GM20000 (cell line): ENCODE measurements at regions not wholly inside any gene's neighbourhood (a gene's known extent, or its start where the extent isn't known, plus 50 kb on each side); places are given as distances from the start of the nearest gene placed in this dataset.

ENCODE experiments used
- DNase-seq: peaks from one replicate; pipeline ENCODE4 v3.0.0; 2012; ENCODE audit warnings: low spot score
- CTCF ChIP-seq: IDR thresholded peaks from 2 replicates; pipeline ENCODE4 v1.5.1; 2012; ENCODE audit warnings: mild to moderate bottlenecking, control low read depth; ENCODE audit errors: extremely low read depth, missing control alignments

DNA sequence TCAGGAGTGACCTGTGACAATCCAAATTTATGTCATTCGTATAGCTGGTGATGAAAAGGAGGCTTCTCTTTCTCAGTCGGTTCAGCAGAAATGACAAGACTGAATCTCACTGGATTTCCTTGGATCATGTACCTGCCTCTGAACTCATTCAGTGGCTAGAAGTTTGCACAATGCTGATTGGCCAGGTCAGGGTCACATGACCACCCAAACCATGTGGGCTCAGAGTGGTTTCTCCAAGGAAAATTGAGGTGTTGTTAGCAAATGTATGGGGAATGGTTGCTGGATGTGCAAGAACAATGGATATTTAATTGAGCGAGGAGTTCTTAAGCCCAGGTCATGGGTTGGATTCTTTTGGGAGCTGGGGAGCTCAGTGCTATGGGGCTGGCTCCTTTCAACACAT is 227.5 kb downstream of the AACS start:
- DNase-seq: no peak
- TF ChIP-seq CTCF: no peak

GRCh38 chr12:125295550-125295949 is 230.3 kb downstream of the AACS start:
- DNase-seq: no peak

GRCh38 chr12:125296701-125297100 is 231.5 kb downstream of the AACS start:
- no peak for DNase-seq
- TF ChIP-seq CTCF: no peak

More at GRCh38 chr12:125295550-125295949, 230.3 kb downstream of the AACS start:
- TF ChIP-seq CTCF: no peak

DNA sequence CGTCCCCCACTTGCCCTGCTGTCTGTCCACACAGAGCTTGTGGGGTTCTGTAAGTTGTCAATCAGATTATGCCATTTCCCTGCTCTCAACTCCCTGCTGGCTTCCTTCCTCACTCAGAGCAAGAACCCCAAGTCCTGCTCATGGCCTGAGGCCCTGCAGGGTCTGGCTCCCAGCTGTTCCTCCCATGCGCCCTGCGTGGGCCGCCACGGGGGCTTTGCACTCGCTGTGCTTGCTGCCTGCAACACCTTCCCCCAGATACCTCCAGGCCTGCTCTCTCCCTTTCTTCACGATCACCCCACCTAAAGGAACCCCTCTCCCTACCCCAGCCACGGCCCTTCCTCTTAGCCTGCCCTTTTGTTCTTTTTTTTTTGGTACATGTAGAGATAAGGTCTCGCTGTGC is 234.6 kb downstream of the AACS start:
- no peak for TF ChIP-seq CTCF
- DNase-seq: no peak

DNA sequence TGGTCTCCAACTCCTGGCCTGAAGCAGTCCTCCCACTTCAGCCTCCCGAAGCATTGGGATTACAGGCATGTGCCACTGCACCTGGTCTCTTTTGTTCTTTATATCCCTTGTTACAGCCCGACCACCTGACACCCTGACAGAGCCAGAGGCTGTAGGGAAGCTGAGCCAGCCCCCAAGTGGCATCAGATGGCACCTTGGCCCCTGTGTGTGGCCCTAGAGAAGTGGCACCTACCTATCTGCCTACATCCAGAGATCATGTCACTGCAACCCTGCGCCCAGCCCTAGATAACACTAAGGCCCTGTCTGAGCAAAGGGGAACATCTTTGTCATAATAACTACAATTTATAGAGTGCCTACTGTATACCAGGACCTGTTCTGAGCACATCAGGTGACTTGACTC is 235.0 kb downstream of the AACS start:
- TF ChIP-seq CTCF: no peak
- DNase-seq: no peak

- no peak for TF ChIP-seq CTCF
Observed at GRCh38 chr12:125303337-125303736, 238.1 kb downstream of the AACS start.

GRCh38 chr12:125304029-125304428 is 238.8 kb downstream of the AACS start:
- TF ChIP-seq CTCF: no peak
- no peak for DNase-seq

More at GRCh38 chr12:125303337-125303736, 238.1 kb downstream of the AACS start:
- no peak for DNase-seq
